GM18502 (cell line): ENCODE measurements at regions not wholly inside any gene's neighbourhood (a gene's known extent, or its start where the extent isn't known, plus 50 kb on each side); places are given as distances from the start of the nearest gene placed in this dataset.

ENCODE experiments used
- ATAC-seq: cut with Tn5 transposase; IDR thresholded peaks from one replicate; pipeline ENCODE4 v1.9.1; 2021; ENCODE audit warnings: mild to moderate bottlenecking; ENCODE audit not compliant: unreplicated experiment, poor library complexity

GRCh38 chr1:5511381-5512097 is 480.7 kb downstream of the NPHP4 start:
- ATAC-seq = no peak

GRCh38 chr1:5509664-5510452 is 482.4 kb downstream of the NPHP4 start:
- no peak for ATAC-seq

- no peak for ATAC-seq
These were observed 483.4 kb downstream of the NPHP4 start for GRCh38 chr1:5508669-5509330.

GRCh38 chr1:5507340-5507739 is 484.9 kb downstream of the NPHP4 start:
- ATAC-seq = no peak

GRCh38 chr1:5506634-5507033 is 485.6 kb downstream of the NPHP4 start:
- no peak for ATAC-seq

GRCh38 chr1:5505944-5506343 is 486.3 kb downstream of the NPHP4 start:
- ATAC-seq = no peak

- ATAC-seq = no peak
These were observed 487.9 kb downstream of the NPHP4 start for GRCh38 chr1:5504364-5504740.

- no peak for ATAC-seq
These were observed 488.5 kb downstream of the NPHP4 start for GRCh38 chr1:5503556-5504363.

- no peak for ATAC-seq
These were observed 489.7 kb downstream of the NPHP4 start for GRCh38 chr1:5502311-5503194.

GRCh38 chr1:5501206-5501930 is 490.9 kb downstream of the NPHP4 start:
- ATAC-seq = no peak

GRCh38 chr1:5500541-5500940 is 491.7 kb downstream of the NPHP4 start:
- ATAC-seq = no peak

- no peak for ATAC-seq
These were observed 494.7 kb downstream of the NPHP4 start for GRCh38 chr1:5497503-5497902.

GRCh38 chr1:5495596-5496410 is 496.4 kb downstream of the NPHP4 start:
- ATAC-seq = no peak

- no peak for ATAC-seq
These were observed 497.7 kb downstream of the NPHP4 start for GRCh38 chr1:5494518-5494917.

- ATAC-seq = no peak
These were observed 498.3 kb downstream of the NPHP4 start for GRCh38 chr1:5493851-5494311.

- no peak for ATAC-seq
These were observed 498.9 kb downstream of the NPHP4 start for GRCh38 chr1:5493275-5493674.

- no peak for ATAC-seq
These were observed 499.4 kb downstream of the NPHP4 start for GRCh38 chr1:5492846-5493245.
